ENCODE measurements at regions not wholly inside any gene's neighbourhood (a gene's known extent, or its start where the extent isn't known, plus 50 kb on each side); places are given as distances from the start of the nearest gene placed in this dataset.

GRCh38 chr13:44120849-44121755 lies 241.4 kb downstream of the LACC1 start:
- DNase-seq (ENCODE audit: low read depth, low spot score), result no peak

GRCh38 chr13:44124352-44124751 lies 244.6 kb downstream of the LACC1 start:
- DNase-seq (ENCODE audit: low read depth, low spot score), result no peak

DNA sequence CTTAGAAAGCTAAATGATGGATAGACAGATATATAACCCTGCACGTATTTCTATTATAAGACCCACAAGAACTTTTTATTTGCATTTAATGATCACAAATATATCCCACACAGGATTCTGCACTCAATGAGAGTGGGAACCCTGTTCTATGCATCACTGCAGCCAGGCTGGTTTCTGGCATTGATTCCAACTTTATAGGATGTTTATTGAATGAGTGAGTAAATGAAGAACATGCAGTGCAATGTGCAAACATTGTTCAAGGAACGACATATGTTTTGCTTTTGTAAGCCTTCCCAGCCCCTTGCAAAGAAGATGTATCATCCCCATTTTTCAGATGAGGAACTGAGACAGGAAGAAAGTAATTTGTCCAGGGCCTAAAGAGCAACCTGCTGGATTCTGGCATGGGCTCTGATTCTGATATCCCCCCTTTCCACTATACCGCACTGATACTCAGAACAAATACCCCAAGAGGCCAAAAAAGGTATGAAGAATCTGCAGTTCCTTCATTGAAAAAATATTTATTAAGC lies 246.3 kb downstream of the LACC1 start:
- no peak for DNase-seq (ENCODE audit: low read depth, low spot score)

DNA sequence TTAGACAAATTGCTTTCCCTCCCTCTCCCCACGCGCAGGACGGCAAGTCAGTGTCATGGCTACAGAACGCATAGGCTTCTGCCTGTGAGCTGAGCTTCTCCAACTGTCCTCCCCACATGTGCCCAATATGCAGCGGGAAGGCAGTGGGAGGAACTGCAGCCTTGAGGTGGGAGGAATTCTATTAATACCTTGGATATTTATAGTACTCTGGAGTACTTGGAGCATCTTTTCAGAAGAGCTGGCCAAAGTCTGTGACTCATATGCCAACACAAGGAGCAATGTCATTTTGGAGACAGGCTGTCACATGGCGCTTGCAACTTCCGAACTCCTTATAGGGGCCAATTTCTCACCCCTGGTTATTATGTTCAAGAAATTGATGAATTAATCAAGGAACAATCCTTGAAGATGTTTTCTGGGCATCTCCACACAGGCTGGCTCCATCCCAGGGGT lies 245.0 kb upstream of the SERP2 start:
- no peak for DNase-seq (ENCODE audit: low read depth, low spot score)

- DNase-seq (ENCODE audit: low read depth, low spot score), result no peak
Observed at GRCh38 chr13:44129418-44129817, 244.2 kb upstream of the SERP2 start.

- no peak for DNase-seq (ENCODE audit: low read depth, low spot score)
Observed at GRCh38 chr13:44131069-44131614, 242.5 kb upstream of the SERP2 start.

DNA sequence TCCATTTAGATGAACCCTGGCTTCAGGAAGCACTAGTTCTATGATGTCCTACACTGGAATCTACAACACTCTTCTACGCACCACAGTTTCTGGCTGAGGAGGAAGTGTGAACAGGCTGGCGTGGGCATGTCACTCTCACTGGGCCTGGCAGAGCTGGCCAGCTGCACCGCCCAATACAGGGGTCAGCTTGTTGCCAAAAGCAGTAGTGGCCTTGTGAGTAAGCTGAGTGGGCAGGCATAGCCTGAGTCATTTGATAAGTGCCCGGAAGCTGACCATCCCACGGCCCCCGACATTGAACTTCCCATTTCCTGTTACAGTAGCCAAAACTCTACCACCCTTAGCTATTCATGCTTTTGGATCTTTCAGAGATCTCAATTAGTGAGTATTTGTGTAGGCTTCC lies 240.9 kb upstream of the SERP2 start:
- no peak for DNase-seq (ENCODE audit: low read depth, low spot score)

GRCh38 chr13:44133626-44134025 lies 240.0 kb upstream of the SERP2 start:
- DNase-seq (ENCODE audit: low read depth, low spot score), result no peak

DNA sequence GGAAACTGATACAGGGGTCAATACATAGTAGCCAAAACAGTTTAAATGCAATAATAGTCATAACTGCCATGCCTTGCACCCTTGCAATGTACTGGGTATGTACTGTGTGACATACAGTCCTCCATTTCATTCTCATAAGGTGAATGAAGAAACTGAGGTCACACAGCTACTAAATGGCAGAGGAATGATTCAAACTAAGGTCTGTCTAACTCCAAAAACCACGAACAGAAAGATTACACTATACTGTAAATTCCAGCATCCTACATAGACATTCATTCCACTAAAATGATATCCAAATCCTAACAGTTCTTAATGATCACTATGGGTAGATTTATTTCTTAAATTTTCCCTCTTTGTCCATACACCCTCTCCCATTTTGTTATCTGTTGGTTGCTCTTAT lies 238.1 kb upstream of the SERP2 start:
- no peak for DNase-seq (ENCODE audit: low read depth, low spot score)

- no peak for DNase-seq (ENCODE audit: low read depth, low spot score)
Observed at GRCh38 chr13:44136696-44137268, 236.8 kb upstream of the SERP2 start.

DNA sequence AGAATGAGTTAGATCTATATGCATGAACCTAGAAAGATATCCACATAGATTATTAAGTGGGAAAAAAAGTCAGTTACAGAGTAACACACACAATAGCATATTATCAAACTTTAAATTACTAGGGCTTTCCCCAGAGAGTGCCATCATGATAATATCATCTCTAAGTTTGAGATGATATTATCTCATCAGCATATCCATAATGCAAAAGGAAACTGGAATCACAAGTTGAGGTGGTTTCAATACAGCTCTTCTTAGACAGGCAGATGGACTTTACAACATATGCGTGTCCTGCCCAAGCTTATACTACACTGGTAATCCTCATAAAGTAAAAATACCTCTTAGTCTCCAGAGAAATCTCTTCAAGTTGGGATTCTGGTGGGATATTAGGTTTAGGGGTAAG lies 236.2 kb upstream of the SERP2 start:
- no peak for DNase-seq (ENCODE audit: low read depth, low spot score)

GRCh38 chr13:44140146-44140545 lies 233.5 kb upstream of the SERP2 start:
- DNase-seq (ENCODE audit: low read depth, low spot score), result no peak

GRCh38 chr13:44140888-44141724 lies 232.5 kb upstream of the SERP2 start:
- DNase-seq (ENCODE audit: low read depth, low spot score), result no peak

DNA sequence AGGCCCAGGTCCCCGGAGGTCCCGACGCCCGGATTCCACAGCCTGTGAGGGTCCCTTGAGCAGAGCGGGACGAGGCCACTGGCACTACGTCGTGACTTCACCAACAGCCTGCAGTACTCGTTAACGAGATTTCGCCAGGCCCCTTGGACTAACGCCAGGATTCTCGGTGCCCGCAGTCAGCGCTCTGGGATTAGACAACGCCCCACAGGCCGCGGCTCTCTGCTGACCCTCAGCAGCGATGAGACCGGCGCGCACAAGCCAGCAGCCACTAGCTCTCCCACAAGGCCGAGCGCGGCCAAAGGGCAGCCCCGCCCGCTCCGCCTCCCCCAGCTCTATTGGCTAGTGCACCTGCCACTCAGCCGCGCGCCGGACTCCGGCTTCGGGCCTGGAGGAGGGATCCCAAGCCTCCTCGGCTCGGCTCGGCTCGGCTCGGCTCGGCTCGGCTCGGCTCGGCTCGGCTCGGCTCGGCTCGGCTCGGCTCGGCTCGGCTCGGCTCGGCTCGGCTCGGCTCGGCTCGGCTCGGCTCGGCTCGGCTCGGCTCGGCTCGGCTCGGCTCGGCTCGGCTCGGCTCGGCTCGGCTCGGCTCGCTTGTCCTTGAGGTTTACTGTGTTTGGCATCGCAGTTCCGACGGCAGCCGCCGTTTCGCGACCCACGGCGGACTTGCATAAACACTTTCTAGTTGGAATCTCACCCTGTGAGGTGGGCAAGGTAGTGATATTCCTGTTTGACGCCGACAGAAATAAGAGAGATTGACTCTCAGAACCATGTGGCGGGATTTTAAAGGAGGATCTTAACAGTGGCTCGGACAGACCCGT lies 231.7 kb upstream of the SERP2 start:
- DNase-seq (ENCODE audit: low read depth, low spot score), result peak; percentile 83

GRCh38 chr13:44142540-44142867 lies 231.1 kb upstream of the SERP2 start:
- no peak for DNase-seq (ENCODE audit: low read depth, low spot score)

DNA sequence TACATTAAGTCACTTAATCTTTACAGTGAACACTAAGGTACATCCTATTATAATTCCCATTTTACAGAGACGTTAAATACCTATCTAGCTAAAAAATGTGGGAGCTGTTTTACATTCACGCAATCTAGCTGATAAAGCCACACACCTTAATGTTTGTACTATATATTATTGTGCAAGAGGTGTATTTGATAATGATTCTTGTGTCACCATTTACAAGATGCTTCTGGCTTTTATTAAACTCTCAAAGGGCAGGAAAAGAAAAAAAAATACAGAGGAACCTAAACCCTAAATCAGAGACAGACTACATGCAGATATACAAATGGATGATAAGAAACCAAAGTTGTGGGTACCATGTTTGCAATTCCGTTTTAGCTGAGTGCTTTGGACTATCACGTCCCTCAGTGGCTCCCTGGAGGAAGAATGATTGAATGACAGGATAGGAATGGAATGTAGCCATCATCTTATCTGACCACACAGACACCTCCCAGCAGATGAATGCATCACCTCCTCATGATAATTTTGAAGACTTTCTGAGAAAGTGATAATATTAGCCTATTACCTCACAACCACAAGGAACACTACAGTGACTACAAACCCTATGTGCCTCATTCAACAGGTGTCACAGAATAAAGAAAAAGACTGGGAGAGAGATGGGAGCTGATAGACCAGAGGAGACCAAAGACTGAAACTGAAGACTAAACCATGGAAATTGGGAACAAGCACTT lies 230.5 kb upstream of the SERP2 start:
- no peak for DNase-seq (ENCODE audit: low read depth, low spot score)

DNA sequence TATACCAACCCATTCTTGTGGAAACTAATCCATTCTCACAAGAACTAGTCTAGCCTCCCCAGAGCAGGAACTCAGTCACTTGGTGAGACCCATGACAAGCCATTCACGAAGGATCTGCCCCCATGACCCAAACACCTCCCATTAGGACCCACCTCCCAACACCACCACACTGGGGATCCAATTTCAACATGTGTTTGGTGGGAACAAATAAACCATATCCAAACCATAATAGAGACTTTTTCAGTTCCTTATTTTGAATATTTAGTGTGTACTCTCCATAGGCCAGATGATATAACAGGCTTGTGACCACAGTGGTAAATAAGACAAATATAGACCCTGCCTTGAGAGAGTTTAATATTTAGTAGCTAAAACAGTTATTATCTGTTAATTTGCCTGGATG lies 227.5 kb upstream of the SERP2 start:
- no peak for DNase-seq (ENCODE audit: low read depth, low spot score)

GRCh38 chr13:44147233-44147632 lies 226.4 kb upstream of the SERP2 start:
- DNase-seq (ENCODE audit: low read depth, low spot score), result no peak

GRCh38 chr13:44147648-44148047 lies 226.0 kb upstream of the SERP2 start:
- DNase-seq (ENCODE audit: low read depth, low spot score), result no peak

DNA sequence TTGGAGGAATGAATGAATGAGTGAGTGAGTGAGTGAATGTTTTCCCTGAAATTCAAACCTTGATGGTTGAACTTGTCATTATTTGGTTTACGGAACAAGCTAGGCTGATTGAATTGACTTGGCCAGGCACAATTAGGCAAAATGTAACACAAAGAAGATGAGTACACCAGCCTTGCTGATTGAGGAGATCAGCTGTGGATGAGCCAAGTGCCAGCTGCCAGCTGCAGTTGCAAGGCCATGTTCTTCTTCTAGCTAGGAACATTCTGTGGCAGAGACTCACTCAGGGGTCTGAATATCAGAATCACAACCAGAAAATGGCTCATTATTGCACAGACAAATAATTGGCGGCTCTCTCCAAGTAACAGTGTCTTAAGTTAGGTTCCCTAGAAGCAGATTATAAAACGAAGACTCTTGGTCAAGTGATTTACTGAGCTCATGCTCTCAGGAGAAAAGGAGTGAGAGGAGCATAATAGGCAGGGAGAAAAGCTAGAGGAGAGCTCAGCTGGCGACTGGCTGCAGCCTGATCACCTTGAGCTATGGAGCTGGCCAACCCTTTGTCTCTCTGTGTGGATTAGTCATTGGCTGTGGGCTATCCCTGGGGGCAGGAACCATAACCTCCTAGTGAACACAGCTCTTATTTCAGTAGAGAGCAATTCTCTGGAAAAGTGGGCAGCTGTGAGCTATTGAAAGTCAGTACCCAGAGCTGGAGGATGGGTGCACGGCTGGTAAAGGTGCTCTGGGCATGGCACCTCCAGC lies 225.3 kb upstream of the SERP2 start:
- no peak for DNase-seq (ENCODE audit: low read depth, low spot score)
